GM21360 (cell line): ENCODE measurements at regions not wholly inside any gene's neighbourhood (a gene's known extent, or its start where the extent isn't known, plus 50 kb on each side); places are given as distances from the start of the nearest gene placed in this dataset.

Source experiments
- ATAC-seq: cut with Tn5 transposase; IDR thresholded peaks from one replicate; pipeline ENCODE4 v1.9.1; 2021; ENCODE audit warnings: mild to moderate bottlenecking, moderate library complexity; ENCODE audit not compliant: unreplicated experiment

- no peak for ATAC-seq
Measured at GRCh38 chr18:40613721-40614120, 1341.3 kb upstream of the PIK3C3 start.

- ATAC-seq: no peak
Measured at GRCh38 chr18:40612356-40612755, 1342.7 kb upstream of the PIK3C3 start.

GRCh38 chr18:40608226-40608625, 1346.8 kb upstream of the PIK3C3 start:
- ATAC-seq: no peak

- no peak for ATAC-seq
Measured at GRCh38 chr18:40607542-40608148, 1347.4 kb upstream of the PIK3C3 start.

GRCh38 chr18:40606996-40607395, 1348.0 kb upstream of the PIK3C3 start:
- ATAC-seq: no peak

GRCh38 chr18:40583671-40584070, 1371.4 kb upstream of the PIK3C3 start:
- ATAC-seq: no peak

GRCh38 chr18:40582105-40582504, 1372.9 kb upstream of the PIK3C3 start:
- ATAC-seq: no peak

GRCh38 chr18:40577981-40578365, 1377.1 kb upstream of the PIK3C3 start:
- ATAC-seq: no peak

- ATAC-seq: no peak
Measured at GRCh38 chr18:40577239-40577980, 1377.6 kb upstream of the PIK3C3 start.

GRCh38 chr18:40576507-40577115, 1378.4 kb upstream of the PIK3C3 start:
- no peak for ATAC-seq

GRCh38 chr18:40570615-40571014, 1384.4 kb upstream of the PIK3C3 start:
- no peak for ATAC-seq

- ATAC-seq: no peak
Measured at GRCh38 chr18:40569605-40570004, 1385.4 kb upstream of the PIK3C3 start.

- no peak for ATAC-seq
Measured at GRCh38 chr18:40566510-40566844, 1388.6 kb upstream of the PIK3C3 start.

- ATAC-seq: no peak
Measured at GRCh38 chr18:40565805-40566509, 1389.1 kb upstream of the PIK3C3 start.

- ATAC-seq: no peak
Measured at GRCh38 chr18:40559556-40559955, 1395.5 kb upstream of the PIK3C3 start.

- no peak for ATAC-seq
Measured at GRCh38 chr18:40558706-40559392, 1396.2 kb upstream of the PIK3C3 start.

- no peak for ATAC-seq
Measured at GRCh38 chr18:40555914-40556313, 1399.1 kb upstream of the PIK3C3 start.

- ATAC-seq: no peak
Measured at GRCh38 chr18:40553029-40553428, 1402.0 kb upstream of the PIK3C3 start.

GRCh38 chr18:40546875-40547274, 1408.2 kb upstream of the PIK3C3 start:
- no peak for ATAC-seq

- no peak for ATAC-seq
Measured at GRCh38 chr18:40534723-40535122, 1420.3 kb upstream of the PIK3C3 start.

- no peak for ATAC-seq
Measured at GRCh38 chr18:40532046-40532445, 1423.0 kb upstream of the PIK3C3 start.
